H1 (cell line): ENCODE measurements at regions not wholly inside any gene's neighbourhood (a gene's known extent, or its start where the extent isn't known, plus 50 kb on each side); places are given as distances from the start of the nearest gene placed in this dataset.

Source experiments
- CTCF ChIA-PET: fragments of 300-600 bp; sonication (Branson Sonifier 250); formaldehyde crosslinking; loops from one replicate; lab custom pipeline; 2021; ENCODE audit not compliant: partially characterized antibody; lab: Charles Lee
- POLR2A ChIA-PET: fragments of 300-600 bp; sonication (Branson Sonifier 250); formaldehyde crosslinking; loops from one replicate; lab custom pipeline; 2021; ENCODE audit warnings: inconsistent platforms; ENCODE audit not compliant: partially characterized antibody; lab: Charles Lee
- DNase-seq, 2 experiments: peaks; one replicate each; pipeline versions ENCODE4 v3.0.0 to v3.0.0-alpha.2; 2010 to 2022; ENCODE audit warnings: low spot score in 2 of 2, low read depth in 1 of 2, mixed read lengths in 1 of 2
- FAIRE-seq: peaks from 2 replicates; lab custom pipeline; 2011; peaks lifted over from hg19 to GRCh38; lab: Jason Lieb, UNC
- H2AFZ ChIP-seq: 2 replicates; pipeline ENCODE4 v1.8.1; 2012; ENCODE audit warnings: low read length, inconsistent platforms
- H2AK5ac ChIP-seq: 2 replicates; pipeline ENCODE4 v1.6.1; 2013; ENCODE audit warnings: low read depth, low read length
- H2BK120ac ChIP-seq: replicated peaks from 2 replicates; pipeline ENCODE3; 2013; ENCODE audit warnings: low read depth, low read length, inconsistent platforms
- H2BK12ac ChIP-seq: 2 replicates; pipeline ENCODE4 v1.6.1; 2013; ENCODE audit warnings: low read depth, low read length
- H2BK15ac ChIP-seq: 2 replicates; pipeline ENCODE4 v1.6.1; 2013; ENCODE audit warnings: low read length
- H2BK20ac ChIP-seq: 2 replicates; pipeline ENCODE4 v1.6.1; 2013; ENCODE audit warnings: low read length
- H2BK5ac ChIP-seq: 2 replicates; pipeline ENCODE4 v1.6.1; 2013; ENCODE audit warnings: low read depth, low read length
- H3K14ac ChIP-seq: 2 replicates; pipeline ENCODE4 v1.6.1; 2013; ENCODE audit warnings: inconsistent platforms; ENCODE audit not compliant: insufficient read length
- H3K18ac ChIP-seq: 2 replicates; pipeline ENCODE4 v1.6.1; 2013; ENCODE audit warnings: low read length; ENCODE audit errors: extremely low read depth
- H3K23ac ChIP-seq: 2 replicates; pipeline ENCODE4 v1.6.1; 2013; ENCODE audit warnings: inconsistent platforms; ENCODE audit not compliant: insufficient read length
- H3K23me2 ChIP-seq: 2 replicates; pipeline ENCODE4 v1.6.1; 2013; ENCODE audit warnings: low read depth, low read length
- H3K27ac ChIP-seq: 2 replicates; pipeline ENCODE4 v1.6.1; 2011; ENCODE audit warnings: low read depth, low read length, inconsistent platforms
- H3K27me3 ChIP-seq, 4 experiments: replicated peaks in 1 of 4; 1 replicate in 1 of 4; 2 replicates in 3 of 4; pipeline versions ENCODE4 v1.6.1 to v1.8.1; 2011 to 2013; ENCODE audit warnings: low read length in 3 of 4, mild to moderate bottlenecking in 3 of 4, inconsistent platforms in 2 of 4, mixed read lengths in 2 of 4, moderate library complexity in 1 of 4; ENCODE audit not compliant: control insufficient read depth in 3 of 4, insufficient read depth in 3 of 4; ENCODE audit errors: extremely low read depth in 1 of 4
- H3K36me3 ChIP-seq, 4 experiments: 2 replicates each; pipeline versions ENCODE4 v1.6.1 to v1.8.1; 2011 to 2013; ENCODE audit warnings: mild to moderate bottlenecking in 4 of 4, low read length in 3 of 4, moderate library complexity in 2 of 4, control low read depth in 1 of 4, inconsistent platforms in 1 of 4; ENCODE audit not compliant: insufficient read depth in 4 of 4, control insufficient read depth in 2 of 4
- H3K4ac ChIP-seq: replicated peaks from 2 replicates; pipeline ENCODE3; 2013; ENCODE audit warnings: low read length, low read depth, mixed read lengths, inconsistent platforms; ENCODE audit not compliant: insufficient read length
- H3K4me1 ChIP-seq, 4 experiments: replicated peaks in 1 of 4; 1 replicate in 1 of 4; 2 replicates in 3 of 4; pipeline versions ENCODE4 v1.6.1 to v1.8.1; 2011 to 2013; ENCODE audit warnings: low read length in 3 of 4, inconsistent platforms in 2 of 4, mixed read lengths in 1 of 4; ENCODE audit not compliant: insufficient read depth in 4 of 4, control insufficient read depth in 3 of 4
- H3K4me2 ChIP-seq, 2 experiments: 2 replicates each; pipeline versions ENCODE4 v1.6.1 to v1.8.1; 2011 to 2013; ENCODE audit warnings: low read depth in 2 of 2, low read length in 2 of 2, control low read depth in 1 of 2, inconsistent platforms in 1 of 2, mild to moderate bottlenecking in 1 of 2; ENCODE audit not compliant: insufficient read depth in 1 of 2
- H3K4me3 ChIP-seq, 4 experiments: fragments of 200-600, 300-600 bp in 1 of 4; sonication (generic), shearing (Covaris generic), sonication (Bioruptor Twin) in 1 of 4; 2 replicates each; pipeline versions ENCODE4 v1.5.1 to v1.8.1; 2011 to 2016; ENCODE audit warnings: low read length in 4 of 4, low read depth in 3 of 4, control low read depth in 2 of 4, inconsistent platforms in 2 of 4, mild to moderate bottlenecking in 2 of 4, mixed read lengths in 1 of 4, moderate library complexity in 1 of 4; ENCODE audit not compliant: insufficient read depth in 2 of 4; ENCODE audit errors: extremely low read depth in 1 of 4
- H3K56ac ChIP-seq: replicated peaks from 2 replicates; pipeline ENCODE3; 2013; ENCODE audit warnings: low read depth, mild to moderate bottlenecking, mixed read lengths, low read length, inconsistent platforms; ENCODE audit not compliant: insufficient read length
- H3K79me1 ChIP-seq: 2 replicates; pipeline ENCODE4 v1.6.1; 2013; ENCODE audit warnings: low read depth, low read length, control low read depth
- H3K79me2 ChIP-seq, 2 experiments: 2 replicates each; pipeline versions ENCODE4 v1.6.1 to v1.8.1; 2012 to 2013; ENCODE audit warnings: low read length in 2 of 2, mild to moderate bottlenecking in 2 of 2, inconsistent platforms in 1 of 2; ENCODE audit not compliant: insufficient read depth in 2 of 2, control insufficient read depth in 1 of 2
- H3K9ac ChIP-seq, 4 experiments: replicated peaks in 1 of 4; 1 replicate in 1 of 4; 2 replicates in 3 of 4; pipeline versions ENCODE4 v1.6.1 to v1.8.1; 2011 to 2013; ENCODE audit warnings: low read depth in 3 of 4, low read length in 3 of 4, control low read depth in 2 of 4, mild to moderate bottlenecking in 2 of 4, moderate library complexity in 2 of 4, inconsistent platforms in 1 of 4; ENCODE audit errors: extremely low read depth in 1 of 4
- H3K9me3 ChIP-seq, 2 experiments: 2 replicates each; pipeline versions ENCODE4 v1.6.1 to v1.8.1; 2012 to 2013; ENCODE audit warnings: mild to moderate bottlenecking in 2 of 2, moderate library complexity in 2 of 2, control low read depth in 1 of 2, inconsistent platforms in 1 of 2, low read depth in 1 of 2, low read length in 1 of 2, mixed read lengths in 1 of 2; ENCODE audit not compliant: insufficient read depth in 2 of 2
- H4K20me1 ChIP-seq, 2 experiments: replicated peaks in 1 of 2; 2 replicates each; pipeline versions ENCODE3 to v1.8.1; 2011 to 2013; ENCODE audit warnings: inconsistent platforms in 2 of 2, low read length in 2 of 2, mild to moderate bottlenecking in 1 of 2; ENCODE audit not compliant: insufficient read depth in 2 of 2, control insufficient read depth in 1 of 2
- H4K5ac ChIP-seq: 2 replicates; pipeline ENCODE4 v1.6.1; 2013; ENCODE audit warnings: low read length, low read depth, mixed read lengths, inconsistent platforms; ENCODE audit not compliant: insufficient read length
- H4K8ac ChIP-seq: 2 replicates; pipeline ENCODE4 v1.8.0; 2013; ENCODE audit warnings: mild to moderate bottlenecking, moderate library complexity, low read length, inconsistent platforms; ENCODE audit not compliant: insufficient read depth; ENCODE audit errors: extremely low read depth
- H4K91ac ChIP-seq: replicated peaks from 2 replicates; pipeline ENCODE3; 2013; ENCODE audit warnings: low read length, mixed read lengths, inconsistent platforms; ENCODE audit not compliant: insufficient read length
- NANOG ChIP-seq: IDR thresholded peaks from 2 replicates; pipeline ENCODE4 v1.6.1; 2011; ENCODE audit warnings: low read length, low read depth, mild to moderate bottlenecking, inconsistent platforms; ENCODE audit not compliant: insufficient read depth, poor library complexity, severe bottlenecking
- SAP30 ChIP-seq: fragments of 300-600 bp; sonication (generic); IDR thresholded peaks from 2 replicates; pipeline ENCODE4 v1.7.1; 2012; ENCODE audit warnings: low read length, moderate library complexity, mild to moderate bottlenecking, inconsistent platforms; ENCODE audit not compliant: insufficient read depth, insufficient replicate concordance
- SIN3A ChIP-seq, 2 experiments: IDR thresholded peaks in 1 of 2; conservative IDR thresholded peaks in 1 of 2; 2 replicates each; pipeline ENCODE4 v1.6.1; 2011 to 2012; ENCODE audit warnings: low read length in 2 of 2, improper control_type of control experiment in 1 of 2, low read depth in 1 of 2, mild to moderate bottlenecking in 1 of 2
- SP2 ChIP-seq: IDR thresholded peaks from 2 replicates; pipeline ENCODE4 v1.6.1; 2012; ENCODE audit warnings: mild to moderate bottlenecking, low read length, inconsistent platforms
- SRF ChIP-seq: IDR thresholded peaks from 2 replicates; pipeline ENCODE4 v1.6.1; 2011; ENCODE audit warnings: mild to moderate bottlenecking, low read depth, low read length, moderate library complexity
- TAF1 ChIP-seq: IDR thresholded peaks from 2 replicates; pipeline ENCODE4 v1.6.1; 2011; ENCODE audit warnings: mild to moderate bottlenecking, low read depth, low read length
- TEAD4 ChIP-seq: IDR thresholded peaks from 2 replicates; pipeline ENCODE4 v1.6.1; 2012; ENCODE audit warnings: low read depth, low read length, inconsistent platforms, mixed read lengths
- WGBS, 2 experiments: shearing (Covaris generic) in 1 of 2; methylation state at CpG; one replicate each; pipeline versions ENCODE4 v1.1.6 to v1.1.7; 2013 to 2015; ENCODE audit warnings: low lambda C conversion rate in 2 of 2, mixed read lengths in 2 of 2, inconsistent platforms in 1 of 2, low coverage in 1 of 2, missing lambda C conversion rate in 1 of 2; ENCODE audit not compliant: insufficient replicate concordance in 2 of 2, insufficient coverage in 1 of 2, insufficient read length in 1 of 2; ENCODE audit errors: extremely low coverage in 1 of 2, missing lambda C conversion rate in 1 of 2; 5-methylcytosine and 5-hydroxymethylcytosine counted together
- TF ChIP-seq, protein P1 (sequence below), 3 experiments: IDR thresholded peaks; 1 replicate in 2 of 3; 2 replicates in 1 of 3; pipeline versions ENCODE4 v1.5.1 to v1.6.1; 2011; ENCODE audit warnings: low read length in 3 of 3, mild to moderate bottlenecking in 3 of 3, inconsistent platforms in 2 of 3, low read depth in 1 of 3, moderate library complexity in 1 of 3; ENCODE audit not compliant: insufficient read depth in 1 of 3; ENCODE audit errors: control extremely low read depth in 1 of 3
- TF ChIP-seq, protein P2 (sequence below): IDR thresholded peaks from 2 replicates; pipeline ENCODE4 v1.6.1; 2012; ENCODE audit warnings: inconsistent platforms

DNA sequence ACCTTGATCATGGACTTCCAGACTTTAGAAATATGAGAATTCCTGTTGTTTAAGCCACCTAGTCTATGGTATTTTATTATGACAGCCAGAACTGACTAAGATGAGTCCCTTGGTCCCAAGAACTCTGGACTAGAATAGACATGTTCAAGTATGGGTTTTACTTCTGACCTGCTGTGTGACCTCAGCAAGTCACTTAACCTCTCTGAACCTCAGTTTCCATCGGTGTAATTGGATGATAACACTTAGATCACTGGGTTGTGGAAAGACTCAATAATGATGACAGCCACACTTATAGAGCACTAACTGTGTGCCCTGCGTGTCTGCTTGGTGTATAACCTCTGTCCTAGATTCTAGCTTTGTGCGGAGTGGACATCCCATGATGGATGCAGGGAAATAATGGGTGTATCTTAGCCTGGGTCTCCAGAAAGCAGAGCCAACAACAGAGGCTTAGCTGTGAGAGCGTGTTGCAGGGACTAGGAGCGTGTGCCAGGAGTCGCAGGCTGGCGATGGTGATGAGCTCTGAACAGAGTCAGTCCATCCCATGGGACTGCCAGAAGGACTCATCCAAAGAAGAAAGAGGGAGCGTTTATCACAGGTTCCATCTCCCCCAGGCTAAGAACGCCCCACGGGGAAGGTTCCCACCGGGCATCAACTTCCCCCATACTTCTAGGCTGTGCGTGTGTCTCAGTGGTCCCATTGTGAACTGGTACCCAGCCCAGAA, 93.2 kb upstream of the TP53I11 start:
- Histone ChIP-seq H3K4me1 (no peaks in the 10 kb centered on the region; a peak in 2 of 7 replicates), H2BK5ac (no peak overlapping the region), H3K18ac (no peak overlapping the region), H3K23ac (no peak overlapping the region), H3K4ac (no peak overlapping the region), H3K56ac (no peak overlapping the region), H3K36me3 (no peaks in the 10 kb centered on the region; a peak in 2 of 8 replicates), H3K27ac (no peak overlapping the region), H3K14ac (no peak overlapping the region), H3K27me3 (no peaks in the 10 kb centered on the region; a peak in 1 of 7 replicates), H2BK120ac (no peak overlapping the region), H3K9ac (no peak overlapping the region), H2AFZ (no peak overlapping the region), H3K4me3 (no peak overlapping the region), H3K4me2 (no peak overlapping the region), H3K79me2 (no peaks in the 10 kb centered on the region), H4K91ac (no peak overlapping the region), H2AK5ac (no peak overlapping the region), H4K20me1 (no peaks in the 10 kb centered on the region), H2BK15ac (no peak overlapping the region), H4K5ac (no peak overlapping the region), H2BK20ac (no peak overlapping the region), H3K23me2 (no peaks in the 10 kb centered on the region), H2BK12ac (no peak overlapping the region), H3K9me3 (peaks cover 0 to under 1% of the 10 kb centered on the region in 2 experiments; a peak in 2 of 4 replicates), H4K8ac (no peak overlapping the region), H3K79me1 (no peaks in the 10 kb centered on the region)
- 91% methylated on average over 12 of the region's 12 CpGs; no CpG with 5 or more reads in 1 of the 2 experiments for WGBS, 2 experiments
- no peak for FAIRE-seq
- DNase-seq: no peak
- ChIA-PET CTCF (interaction anchor here (0.6 to 4.8 kb wide), 9 partner anchors 12 to 422 kb away, joined by 3 to 23 read pairs (median 3); no protein-coding TSS in a partner anchor), POLR2A (interaction anchor here (0.6 kb wide), 1 partner anchor 14 kb away, joined by 3 read pairs; no protein-coding TSS in a partner anchor)
- TF ChIP-seq SIN3A (conservative IDR thresholded peaks at IDR 0.05 in 1 of 2, IDR thresholded peaks at IDR 0.05 in 1 of 2; ENCODE audit: low read depth in 1 of 2, low read length in 2 of 2) (no peak), SRF (no peak), NANOG (no peak), TAF1 (no peak), SAP30 (no peak), TEAD4 (no peak), SP2 (no peak)
- TF ChIP-seq, protein P1, sequence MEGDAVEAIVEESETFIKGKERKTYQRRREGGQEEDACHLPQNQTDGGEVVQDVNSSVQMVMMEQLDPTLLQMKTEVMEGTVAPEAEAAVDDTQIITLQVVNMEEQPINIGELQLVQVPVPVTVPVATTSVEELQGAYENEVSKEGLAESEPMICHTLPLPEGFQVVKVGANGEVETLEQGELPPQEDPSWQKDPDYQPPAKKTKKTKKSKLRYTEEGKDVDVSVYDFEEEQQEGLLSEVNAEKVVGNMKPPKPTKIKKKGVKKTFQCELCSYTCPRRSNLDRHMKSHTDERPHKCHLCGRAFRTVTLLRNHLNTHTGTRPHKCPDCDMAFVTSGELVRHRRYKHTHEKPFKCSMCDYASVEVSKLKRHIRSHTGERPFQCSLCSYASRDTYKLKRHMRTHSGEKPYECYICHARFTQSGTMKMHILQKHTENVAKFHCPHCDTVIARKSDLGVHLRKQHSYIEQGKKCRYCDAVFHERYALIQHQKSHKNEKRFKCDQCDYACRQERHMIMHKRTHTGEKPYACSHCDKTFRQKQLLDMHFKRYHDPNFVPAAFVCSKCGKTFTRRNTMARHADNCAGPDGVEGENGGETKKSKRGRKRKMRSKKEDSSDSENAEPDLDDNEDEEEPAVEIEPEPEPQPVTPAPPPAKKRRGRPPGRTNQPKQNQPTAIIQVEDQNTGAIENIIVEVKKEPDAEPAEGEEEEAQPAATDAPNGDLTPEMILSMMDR (IDR thresholded peaks at IDR 0.05; ENCODE audit: control extremely low read depth in 1 of 3, insufficient read depth in 1 of 3, low read depth in 1 of 3, low read length in 3 of 3): no peak
- TF ChIP-seq, protein P2, sequence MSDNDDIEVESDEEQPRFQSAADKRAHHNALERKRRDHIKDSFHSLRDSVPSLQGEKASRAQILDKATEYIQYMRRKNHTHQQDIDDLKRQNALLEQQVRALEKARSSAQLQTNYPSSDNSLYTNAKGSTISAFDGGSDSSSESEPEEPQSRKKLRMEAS: no peak
